ENCODE measurements at regions not wholly inside any gene's neighbourhood (a gene's known extent, or its start where the extent isn't known, plus 50 kb on each side); places are given as distances from the start of the nearest gene placed in this dataset.

DNA sequence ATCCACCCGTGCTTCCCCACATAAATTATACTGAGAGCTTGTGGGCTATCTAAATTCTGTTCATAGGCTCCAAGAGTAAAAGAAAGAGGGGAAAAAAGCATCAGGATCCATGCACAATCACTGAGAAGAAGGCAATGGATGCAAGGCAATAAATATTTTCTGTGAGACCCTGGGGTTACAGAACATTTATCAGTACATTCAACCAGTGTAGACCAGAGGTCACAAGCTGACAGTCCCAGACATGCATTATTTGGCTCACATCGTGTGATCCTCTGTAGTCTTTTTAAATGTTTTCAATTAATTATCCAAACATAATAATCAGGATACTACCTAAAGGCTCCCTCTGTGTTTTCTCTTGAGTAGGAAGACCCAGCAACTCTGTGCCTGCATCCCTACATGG, 267.9 kb upstream of the CAND1 start:
- H3K27me3 Mint-ChIP-seq (ENCODE audit: low read depth, poor library complexity), result peaks cover 12% of the 10 kb centered on the region
- TF ChIP-seq, protein P1, sequence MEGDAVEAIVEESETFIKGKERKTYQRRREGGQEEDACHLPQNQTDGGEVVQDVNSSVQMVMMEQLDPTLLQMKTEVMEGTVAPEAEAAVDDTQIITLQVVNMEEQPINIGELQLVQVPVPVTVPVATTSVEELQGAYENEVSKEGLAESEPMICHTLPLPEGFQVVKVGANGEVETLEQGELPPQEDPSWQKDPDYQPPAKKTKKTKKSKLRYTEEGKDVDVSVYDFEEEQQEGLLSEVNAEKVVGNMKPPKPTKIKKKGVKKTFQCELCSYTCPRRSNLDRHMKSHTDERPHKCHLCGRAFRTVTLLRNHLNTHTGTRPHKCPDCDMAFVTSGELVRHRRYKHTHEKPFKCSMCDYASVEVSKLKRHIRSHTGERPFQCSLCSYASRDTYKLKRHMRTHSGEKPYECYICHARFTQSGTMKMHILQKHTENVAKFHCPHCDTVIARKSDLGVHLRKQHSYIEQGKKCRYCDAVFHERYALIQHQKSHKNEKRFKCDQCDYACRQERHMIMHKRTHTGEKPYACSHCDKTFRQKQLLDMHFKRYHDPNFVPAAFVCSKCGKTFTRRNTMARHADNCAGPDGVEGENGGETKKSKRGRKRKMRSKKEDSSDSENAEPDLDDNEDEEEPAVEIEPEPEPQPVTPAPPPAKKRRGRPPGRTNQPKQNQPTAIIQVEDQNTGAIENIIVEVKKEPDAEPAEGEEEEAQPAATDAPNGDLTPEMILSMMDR (IDR thresholded peaks at IDR 0.05), result no peak
- peaks cover 5% of the 10 kb centered on the region for H3K9me3 Mint-ChIP-seq
- H3K27ac Mint-ChIP-seq, result peak overlapping the region; percentile 52
- no peaks in the 10 kb centered on the region for H3K36me3 Mint-ChIP-seq (ENCODE audit: low read depth)
- no peak for DNase-seq
- no peak overlapping the region for H3K4me3 Mint-ChIP-seq
- peaks cover 4% of the 10 kb centered on the region for H3K4me1 Mint-ChIP-seq

DNA sequence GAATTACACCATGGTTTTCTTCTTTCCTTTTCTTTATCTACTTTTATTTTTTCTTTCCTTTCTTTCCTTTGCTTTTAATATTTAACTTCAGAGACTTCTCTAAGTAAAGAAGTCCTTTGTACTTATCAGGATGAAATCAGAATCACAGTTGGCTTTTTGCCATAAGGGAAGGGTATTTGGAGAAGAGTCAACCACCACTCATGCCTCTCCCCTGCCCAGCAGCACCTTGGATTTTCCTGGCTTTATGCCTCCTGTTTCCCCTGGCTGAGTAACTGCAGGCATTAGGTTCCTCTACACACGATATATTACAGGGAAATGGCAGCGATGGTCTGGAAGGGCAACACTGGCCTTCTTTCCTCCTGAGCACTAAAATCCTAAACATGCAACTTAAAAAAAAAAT, 266.4 kb upstream of the CAND1 start:
- TF ChIP-seq, protein P1 (IDR thresholded peaks at IDR 0.05), result no peak
- Mint-ChIP-seq H3K4me3 (no peak overlapping the region), H3K27me3 (ENCODE audit: low read depth, poor library complexity) (peaks cover 12% of the 10 kb centered on the region), H3K4me1 (peaks cover 4% of the 10 kb centered on the region), H3K9me3 (no peaks in the 10 kb centered on the region), H3K36me3 (ENCODE audit: low read depth) (no peaks in the 10 kb centered on the region), H3K27ac (no peak overlapping the region)
- DNase-seq, result no peak

DNA sequence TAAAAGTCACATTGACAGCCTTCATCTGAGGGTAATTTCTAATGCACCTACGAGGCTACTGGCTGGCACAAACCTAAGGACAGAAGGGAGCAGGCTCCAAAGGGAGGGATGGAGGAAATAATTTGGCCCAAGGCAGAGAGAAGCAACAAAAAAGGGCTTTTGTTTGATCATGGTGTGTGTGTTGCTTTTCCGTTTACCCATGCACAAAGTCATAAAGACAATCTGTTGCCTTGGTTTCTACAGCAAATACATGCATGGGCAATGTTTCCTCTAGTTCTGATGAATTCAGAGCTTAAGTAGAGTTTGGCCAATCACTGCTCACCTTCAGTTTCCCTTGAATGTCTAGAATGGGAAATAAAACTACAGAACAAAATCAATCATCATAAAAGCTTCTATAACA, 262.5 kb upstream of the CAND1 start:
- no peak overlapping the region for H3K4me3 Mint-ChIP-seq
- no peak for DNase-seq
- peaks cover 7% of the 10 kb centered on the region for H3K27me3 Mint-ChIP-seq (ENCODE audit: low read depth, poor library complexity)
- no peaks in the 10 kb centered on the region for H3K9me3 Mint-ChIP-seq
- TF ChIP-seq, protein P1 (IDR thresholded peaks at IDR 0.05), result no peak
- no peaks in the 10 kb centered on the region for H3K36me3 Mint-ChIP-seq (ENCODE audit: low read depth)
- H3K27ac Mint-ChIP-seq, result no peak overlapping the region
- H3K4me1 Mint-ChIP-seq, result no peaks in the 10 kb centered on the region

DNA sequence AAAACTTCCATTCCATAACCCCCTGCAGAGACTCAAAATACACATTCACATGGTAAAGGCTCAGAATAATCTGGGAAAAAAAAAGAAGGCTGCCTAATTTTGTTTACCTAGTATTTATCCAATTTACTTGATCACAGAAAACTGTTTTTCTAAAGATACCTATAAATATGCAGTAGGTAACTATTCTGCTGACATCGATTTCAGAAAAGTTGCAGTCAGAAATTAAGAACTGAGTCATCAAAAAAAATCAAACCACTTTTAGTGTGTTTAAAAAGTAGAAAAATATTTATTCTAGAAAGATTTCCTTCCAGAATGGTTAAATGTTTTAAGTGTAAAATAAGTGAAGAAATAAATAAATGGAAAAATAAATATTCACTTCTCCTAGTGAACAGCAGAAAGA, 254.5 kb upstream of the CAND1 start:
- TF ChIP-seq, protein P1 (IDR thresholded peaks at IDR 0.05), result no peak
- Mint-ChIP-seq H3K27me3 (ENCODE audit: low read depth, poor library complexity) (no peaks in the 10 kb centered on the region), H3K4me3 (no peak overlapping the region), H3K36me3 (ENCODE audit: low read depth) (no peaks in the 10 kb centered on the region), H3K9me3 (no peaks in the 10 kb centered on the region), H3K27ac (no peak overlapping the region), H3K4me1 (peaks cover 5% of the 10 kb centered on the region)
- no peak for DNase-seq

DNA sequence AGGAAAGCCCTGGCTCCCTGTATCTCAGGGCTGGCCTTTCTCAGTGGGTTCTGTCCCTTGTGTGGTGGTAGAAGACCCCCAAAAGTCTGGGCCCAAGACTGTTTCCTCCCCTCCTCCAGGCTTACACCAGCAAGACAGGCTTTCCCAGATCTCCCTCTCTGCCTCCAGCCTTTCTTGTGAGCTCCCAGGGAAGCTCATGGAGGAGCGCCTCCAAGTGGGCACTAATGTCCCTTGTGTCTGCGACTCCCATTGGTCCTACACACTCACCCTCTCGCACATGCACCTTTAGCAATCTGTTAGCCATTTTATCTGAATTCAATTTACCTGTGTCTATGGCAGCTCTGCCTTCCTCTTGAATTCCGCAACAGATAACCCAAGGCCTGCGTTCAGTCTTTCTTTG, 251.1 kb upstream of the CAND1 start:
- TF ChIP-seq, protein P1 (IDR thresholded peaks at IDR 0.05), result no peak

DNA sequence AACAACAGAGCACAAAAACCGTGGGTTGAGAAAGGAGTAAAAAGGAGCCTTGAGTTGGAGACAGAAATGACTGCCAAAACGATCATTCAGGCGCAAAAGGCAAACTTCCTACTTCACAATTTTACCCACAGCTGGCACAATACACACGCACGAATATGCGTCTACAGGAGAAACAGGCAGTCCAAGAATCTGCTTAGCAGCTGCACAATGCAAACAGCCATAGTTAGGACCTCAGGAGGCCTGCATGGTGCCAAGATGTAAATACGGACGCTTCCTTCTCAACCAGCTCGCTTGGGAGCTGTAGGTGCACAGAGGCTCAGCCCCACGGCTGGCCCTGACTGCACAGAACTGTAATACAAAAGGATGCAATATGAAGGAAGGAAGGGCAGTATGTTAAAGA, 250.1 kb upstream of the CAND1 start:
- no peaks in the 10 kb centered on the region for H3K36me3 Mint-ChIP-seq (ENCODE audit: low read depth)
- H3K27ac Mint-ChIP-seq, result no peak overlapping the region
- no peaks in the 10 kb centered on the region for H3K9me3 Mint-ChIP-seq
- H3K4me3 Mint-ChIP-seq, result no peak overlapping the region
- no peak for DNase-seq
- TF ChIP-seq, protein P1 (IDR thresholded peaks at IDR 0.05), result no peak
- no peaks in the 10 kb centered on the region for H3K27me3 Mint-ChIP-seq (ENCODE audit: low read depth, poor library complexity)
- peaks cover 7% of the 10 kb centered on the region for H3K4me1 Mint-ChIP-seq

More for the DNA sequence above, 251.1 kb upstream of the CAND1 start:
- peaks cover 5% of the 10 kb centered on the region for H3K4me1 Mint-ChIP-seq
- no peak overlapping the region for H3K4me3 Mint-ChIP-seq
- H3K27ac Mint-ChIP-seq, result no peak overlapping the region
- H3K9me3 Mint-ChIP-seq, result no peaks in the 10 kb centered on the region
- no peaks in the 10 kb centered on the region for H3K27me3 Mint-ChIP-seq (ENCODE audit: low read depth, poor library complexity)
- no peaks in the 10 kb centered on the region for H3K36me3 Mint-ChIP-seq (ENCODE audit: low read depth)
- DNase-seq, result no peak
